Stimulated activated CD4-positive, alpha-beta T cell treated with anti-CD3 and anti-CD28 coated beads, Interleukin-15, amount 100 ng/mL, for 24 hours (primary cell): ENCODE measurements at regions not wholly inside any gene's neighbourhood (a gene's known extent, or its start where the extent isn't known, plus 50 kb on each side); places are given as distances from the start of the nearest gene placed in this dataset.

Experiments
- DNase-seq: peaks from one replicate; pipeline ENCODE4 v3.0.0-alpha.2; 2020

DNA sequence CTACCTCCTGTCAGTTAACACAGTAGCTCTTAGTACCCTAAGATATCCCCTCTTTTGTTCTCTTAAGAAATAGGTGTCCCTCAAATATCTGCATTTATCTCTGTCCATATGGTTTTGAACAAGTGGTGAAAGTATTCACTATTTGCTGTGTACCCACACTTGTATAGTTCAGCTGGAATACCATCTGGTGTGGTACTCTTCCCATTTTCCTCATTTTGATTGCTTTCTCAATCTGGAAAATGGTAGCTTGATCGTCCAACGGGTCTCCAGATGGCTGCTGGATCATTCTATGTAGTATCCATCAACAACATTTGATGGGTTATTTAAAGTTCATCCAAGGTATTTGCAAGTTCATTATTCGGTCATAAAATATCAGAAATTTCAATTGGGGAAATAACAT is 100.3 kb upstream of the DPYD start:
- no peak for DNase-seq

DNA sequence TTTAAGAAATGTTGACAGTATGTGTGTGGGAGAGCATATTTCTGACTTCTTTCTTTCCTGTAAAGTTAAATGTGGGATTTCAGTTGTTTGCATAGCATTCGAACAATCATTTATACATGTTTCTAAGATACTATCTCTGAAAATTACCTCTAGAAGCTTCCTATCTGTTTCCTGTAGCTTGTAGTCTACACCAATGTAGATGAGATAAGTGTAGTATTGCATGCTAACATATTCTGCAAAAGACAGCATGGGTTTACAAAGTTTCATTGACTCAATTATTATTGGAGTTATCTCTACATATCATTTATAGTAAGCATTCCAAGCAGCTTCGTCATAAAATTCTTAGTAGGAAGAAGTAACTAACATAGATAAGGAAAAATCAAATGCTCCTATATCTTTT is 98.9 kb upstream of the DPYD start:
- no peak for DNase-seq

DNA sequence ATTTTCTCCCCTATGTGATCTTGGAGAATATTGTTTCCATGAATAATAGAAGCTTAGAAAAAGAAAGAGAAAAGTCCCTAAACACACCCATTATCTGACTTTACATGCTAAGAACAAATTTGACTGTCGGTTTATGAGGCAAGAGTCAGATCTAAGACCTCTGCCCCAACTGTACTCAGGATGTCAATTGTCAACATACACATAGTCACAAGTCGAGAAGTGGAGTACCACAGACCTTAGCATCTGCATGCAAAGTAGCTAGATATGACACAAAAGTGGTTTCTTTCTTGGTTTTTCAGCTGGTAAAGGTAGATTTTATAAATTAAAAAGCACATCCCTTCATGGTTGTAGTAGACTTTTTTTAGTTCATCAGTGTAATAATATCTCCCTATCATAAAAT is 97.2 kb upstream of the DPYD start:
- no peak for DNase-seq

DNA sequence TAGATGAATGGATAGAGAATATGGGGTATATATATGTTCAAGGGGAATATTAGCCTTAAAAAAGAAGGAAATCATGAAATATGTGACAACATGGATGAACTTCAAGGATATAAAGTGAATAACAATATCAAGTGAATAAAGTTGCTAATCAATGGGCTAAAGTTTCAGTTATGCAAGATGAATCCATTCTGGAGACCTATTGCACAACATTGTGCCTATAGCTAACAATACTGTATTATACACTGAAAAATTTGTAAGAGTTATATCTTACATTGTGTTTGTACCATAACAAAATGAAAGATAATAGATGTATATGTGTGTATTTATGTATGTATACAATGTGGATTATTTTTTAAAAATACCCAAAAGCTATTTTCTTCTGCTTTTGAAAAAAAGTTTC is 96.3 kb upstream of the DPYD start:
- no peak for DNase-seq

DNA sequence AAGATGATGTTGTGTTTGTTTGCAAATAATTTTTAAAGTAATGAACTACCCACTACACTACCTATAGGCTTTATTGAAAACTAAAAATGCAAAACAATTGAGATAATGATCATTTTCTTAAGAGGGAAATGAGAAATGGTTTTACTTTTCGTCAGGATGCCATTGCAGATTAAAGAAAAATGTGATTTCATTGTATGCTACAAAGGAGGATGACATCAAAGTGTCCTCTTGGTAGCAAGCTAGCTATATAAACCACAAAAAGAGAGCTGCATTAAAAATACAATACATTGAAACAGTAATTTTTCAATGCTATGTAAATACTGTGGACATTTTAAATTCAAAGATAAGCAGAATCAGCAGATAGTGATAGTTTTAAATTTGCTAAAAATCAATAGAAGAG is 87.5 kb upstream of the DPYD start:
- DNase-seq, result no peak

DNA sequence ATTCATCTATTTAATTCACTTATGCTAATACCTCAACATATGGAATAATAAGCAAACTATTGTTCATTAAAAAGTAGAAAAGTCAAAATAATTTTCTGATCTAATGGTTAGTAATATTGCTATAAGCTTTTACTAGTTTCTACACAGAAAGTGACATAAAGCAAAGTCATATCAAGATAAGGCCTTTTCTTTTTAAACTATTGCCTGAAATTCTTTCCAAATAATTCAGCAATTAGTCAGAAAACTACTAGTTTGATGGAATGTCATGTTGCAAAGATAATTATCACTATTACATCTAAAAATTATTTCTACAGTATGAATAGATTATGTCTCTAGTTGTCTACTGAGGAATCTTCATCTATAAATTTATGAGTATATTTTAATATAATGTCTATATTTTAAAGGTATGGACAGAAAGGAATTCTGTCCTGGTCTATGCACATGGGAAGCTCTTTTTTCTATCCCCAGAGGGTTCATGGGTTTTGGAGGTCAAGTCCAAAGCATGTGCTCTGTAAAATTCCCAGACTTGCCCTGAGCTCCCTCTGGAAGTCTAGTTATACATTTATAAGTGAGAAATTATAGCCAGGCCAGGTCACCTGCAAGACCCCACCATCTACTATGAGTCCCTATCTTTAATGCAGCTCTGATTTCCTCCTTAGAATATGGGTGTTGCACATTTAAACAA is 84.6 kb upstream of the DPYD start:
- no peak for DNase-seq

DNA sequence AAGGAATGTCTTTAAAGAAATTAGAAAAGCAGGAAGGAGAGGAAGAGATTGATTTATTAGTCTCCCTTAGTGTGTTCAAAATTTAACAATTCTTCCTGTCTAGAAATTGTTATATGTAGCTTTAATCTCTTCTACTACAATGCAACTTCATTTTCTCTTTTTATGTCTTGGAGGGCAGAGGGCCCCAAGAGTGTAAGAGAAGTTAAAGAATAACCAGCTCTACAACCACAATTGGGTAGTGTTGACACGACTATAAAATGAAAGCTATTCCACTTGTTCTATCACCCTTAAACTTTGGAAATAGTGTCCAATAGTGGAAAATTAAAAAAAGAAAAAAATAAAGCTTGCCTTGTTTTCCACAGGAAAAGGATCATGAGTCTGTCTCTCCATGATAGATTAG is 82.6 kb upstream of the DPYD start:
- no peak for DNase-seq

DNA sequence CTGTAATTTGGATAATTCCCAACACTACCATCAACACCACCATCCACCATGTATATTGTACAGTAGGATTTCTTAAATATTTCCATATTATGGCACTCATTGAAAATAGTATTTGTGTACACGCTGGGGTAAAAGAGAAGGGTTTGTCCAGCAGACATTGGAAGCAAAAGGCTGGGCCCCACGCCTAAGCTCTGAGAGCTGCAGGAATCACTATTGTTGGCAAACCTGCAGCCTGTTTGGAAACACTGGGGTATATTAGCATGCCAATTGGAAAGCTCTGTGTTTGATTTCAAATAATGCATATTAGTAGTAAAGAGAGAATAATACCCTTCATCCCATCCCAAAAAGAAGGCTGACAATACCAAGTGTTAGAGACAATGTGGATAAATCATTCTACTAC is 81.5 kb upstream of the DPYD start:
- no peak for DNase-seq

DNA sequence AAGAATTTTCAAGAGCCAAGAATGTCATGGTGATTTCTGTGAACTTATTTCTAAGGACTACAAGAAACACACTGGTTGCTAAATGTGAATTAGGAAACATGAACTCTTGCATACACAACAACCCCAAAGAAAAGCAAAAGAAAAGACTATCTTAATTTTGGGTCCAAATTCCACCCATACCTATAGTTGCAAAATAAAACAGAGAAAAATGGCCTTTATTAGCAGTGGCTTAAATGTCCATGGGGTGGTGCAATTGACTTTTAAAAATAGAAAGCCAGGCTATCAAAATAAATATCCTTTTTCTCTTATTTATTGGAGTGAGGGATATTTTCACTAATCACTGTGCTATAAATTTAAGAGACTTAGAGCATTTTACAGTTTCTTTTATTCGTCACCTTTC is 80.9 kb upstream of the DPYD start:
- DNase-seq, result no peak

DNA sequence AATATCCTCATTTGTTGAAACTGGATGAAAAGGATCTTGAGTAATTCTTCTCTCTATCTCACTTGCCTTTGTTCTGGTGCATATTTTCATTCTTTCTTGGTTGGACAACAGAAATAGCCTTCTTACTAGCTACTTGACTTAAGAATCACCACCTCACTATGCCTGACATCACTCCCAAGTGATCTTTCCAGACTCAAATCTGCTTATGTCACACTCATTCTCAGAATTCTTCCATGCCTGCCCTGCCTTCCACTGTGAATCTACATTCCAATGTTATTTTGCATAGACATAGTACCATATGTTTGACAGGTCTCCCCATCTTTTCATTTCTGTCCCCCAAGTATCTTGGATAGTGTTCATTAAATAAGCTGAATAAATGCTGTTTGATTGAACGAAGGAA is 78.5 kb upstream of the DPYD start:
- no peak for DNase-seq

DNA sequence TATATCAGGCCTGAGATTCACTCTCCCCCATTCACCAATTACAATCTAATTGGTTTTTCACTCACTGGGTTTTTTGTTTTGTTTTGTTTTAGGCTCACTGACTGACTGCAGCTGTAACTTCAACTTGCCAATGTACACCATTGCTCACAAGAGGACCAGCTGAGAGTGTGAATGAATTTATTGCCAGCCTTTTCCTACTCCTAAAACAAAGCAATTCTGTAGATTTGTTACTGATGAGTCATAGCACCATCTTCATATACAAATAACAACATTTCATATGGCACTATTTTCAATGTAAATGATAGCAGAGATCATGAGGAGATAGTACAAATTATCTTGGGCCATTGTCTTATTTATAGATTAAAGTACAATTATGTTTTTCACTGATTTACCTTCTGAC is 76.0 kb upstream of the DPYD start:
- no peak for DNase-seq

DNA sequence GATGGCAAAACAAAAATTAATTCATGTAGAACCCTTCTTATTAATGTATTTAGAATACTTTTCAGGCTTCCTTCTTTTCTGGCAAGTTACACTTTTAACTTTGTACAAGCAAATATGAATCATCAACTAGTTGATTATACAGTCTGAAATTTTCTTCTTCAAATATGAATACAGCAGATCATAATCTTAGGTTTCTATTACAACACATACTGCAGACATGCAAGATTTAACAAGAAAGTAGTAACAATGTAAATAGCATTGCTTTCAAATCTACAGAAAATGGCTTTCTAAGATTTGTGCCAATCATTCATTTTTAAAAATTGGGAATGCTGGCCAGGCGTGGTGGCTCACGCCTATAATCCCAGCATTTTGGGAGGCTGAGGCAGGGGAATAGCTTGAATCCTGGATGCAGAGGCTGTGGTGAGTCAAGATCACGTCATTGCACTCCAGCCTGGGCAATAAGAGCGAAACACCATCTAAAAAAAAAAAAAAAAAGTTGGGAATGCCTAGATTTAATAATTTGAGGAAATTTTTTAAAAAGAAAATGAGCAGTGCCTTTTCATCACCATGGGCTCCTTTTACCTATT is 68.4 kb upstream of the DPYD start:
- no peak for DNase-seq

DNA sequence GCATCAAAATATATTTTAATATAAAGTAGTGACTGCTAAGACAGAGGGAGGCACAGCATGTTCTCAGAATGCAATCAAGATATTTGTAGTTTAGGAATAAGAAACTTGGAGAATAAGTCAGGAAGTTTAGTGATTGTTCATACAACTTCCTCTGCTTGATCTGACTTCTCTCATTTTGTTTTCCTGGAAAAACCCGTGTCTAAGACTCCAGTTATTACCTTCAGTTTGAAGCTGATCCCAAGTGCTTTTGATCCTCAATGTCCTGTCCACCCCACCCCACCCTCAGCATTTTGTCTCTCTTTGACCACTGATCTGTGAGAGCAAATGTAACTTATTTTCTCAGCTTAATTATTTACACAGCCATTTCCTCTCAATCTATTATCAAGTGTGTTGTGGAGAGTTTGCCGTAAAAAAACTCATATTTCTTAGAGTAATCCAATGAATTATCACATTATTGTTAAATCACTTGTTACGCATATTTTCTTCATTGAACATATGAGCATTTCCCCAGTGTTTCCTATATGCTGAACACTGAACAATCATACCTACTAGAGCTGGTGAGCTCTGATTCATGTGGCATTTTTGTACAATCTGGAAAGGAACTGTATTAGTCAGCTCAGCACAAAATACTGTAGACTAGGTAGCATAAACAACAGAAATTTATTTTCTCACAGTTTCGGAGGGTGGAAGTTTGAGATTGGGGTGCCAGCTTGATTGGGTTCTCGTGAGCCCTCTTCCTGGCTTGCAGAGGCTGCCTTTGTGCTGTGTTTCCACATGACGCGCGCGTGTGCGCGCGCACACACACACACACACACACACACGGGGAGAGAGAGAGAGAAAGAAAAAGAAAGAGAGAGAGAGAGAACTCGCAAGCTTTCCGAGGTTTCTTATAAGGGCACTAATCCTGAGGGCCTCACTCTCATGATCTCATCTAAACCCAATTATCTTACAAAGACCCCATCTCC is 65.5 kb upstream of the DPYD start:
- no peak for DNase-seq

DNA sequence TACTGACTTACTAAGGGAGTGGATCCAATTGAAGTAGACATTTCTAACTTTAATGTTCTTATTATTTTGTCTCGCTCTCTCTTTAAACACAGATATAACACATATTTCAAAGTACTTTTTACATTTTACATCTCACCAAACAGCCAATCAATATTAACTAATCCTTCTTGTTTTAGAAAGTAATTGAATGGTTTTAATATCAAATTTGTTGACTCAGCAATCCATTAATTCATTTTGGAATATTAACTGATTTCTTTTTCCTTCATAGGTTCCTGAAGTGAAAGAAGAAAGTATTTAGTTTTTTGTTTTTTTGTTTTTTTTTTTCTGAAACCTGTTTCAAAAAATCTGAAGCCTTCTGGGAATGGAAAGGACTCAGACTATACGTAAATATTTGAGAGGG is 62.3 kb upstream of the DPYD start:
- no peak for DNase-seq

DNA sequence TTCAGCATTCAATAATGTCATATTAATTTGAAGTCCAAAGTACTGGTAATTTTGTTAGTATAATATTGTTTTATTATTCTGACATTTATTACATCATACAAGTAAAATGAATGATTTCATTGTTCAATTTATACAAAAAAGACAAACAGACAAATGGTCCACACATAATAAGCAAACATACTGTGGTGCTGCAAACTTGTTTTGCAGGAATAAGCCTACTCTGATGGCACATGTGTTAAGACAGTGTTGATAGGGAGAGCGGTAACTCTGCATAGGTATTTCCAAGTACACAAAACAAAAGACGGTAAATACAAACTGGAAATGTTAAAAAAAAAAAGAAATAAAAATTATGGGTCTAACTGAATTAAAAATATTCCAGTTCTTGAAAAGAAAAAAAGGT is 59.7 kb upstream of the DPYD start:
- DNase-seq, result no peak

DNA sequence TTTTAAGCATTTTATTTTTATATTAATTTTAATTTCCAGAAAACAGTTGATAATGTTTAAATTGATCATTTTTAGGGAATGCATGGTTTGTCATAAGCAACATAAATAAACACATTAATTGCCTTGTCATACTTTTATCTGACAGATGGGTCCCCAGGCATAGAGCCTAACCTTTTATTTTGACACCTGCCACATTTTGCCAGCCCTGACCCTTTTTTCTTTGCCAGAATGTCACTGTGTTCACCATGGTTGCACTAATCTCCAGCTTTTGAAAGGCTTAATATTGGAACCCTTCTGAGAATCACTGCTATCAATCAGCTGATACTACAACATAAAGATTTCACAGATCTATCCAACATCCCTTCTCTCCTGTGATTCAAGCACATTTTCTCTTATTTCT is 56.0 kb upstream of the DPYD start:
- DNase-seq, result no peak
